WTC11 (cell line): ENCODE measurements at regions not wholly inside any gene's neighbourhood (a gene's known extent, or its start where the extent isn't known, plus 50 kb on each side); places are given as distances from the start of the nearest gene placed in this dataset.

ENCODE experiments used
- ATF3 ChIP-seq: sonication (generic); formaldehyde crosslinking; conservative IDR thresholded peaks from 2 replicates; pipeline ENCODE4 v1.8.1; 2022; ENCODE audit warnings: mild to moderate bottlenecking, missing genetic modification reagents
- CBFB ChIP-seq: sonication (generic); formaldehyde crosslinking; IDR thresholded peaks from 2 replicates; pipeline ENCODE4 v1.8.1; 2022; ENCODE audit warnings: mild to moderate bottlenecking, low read depth, missing genetic modification reagents
- JUN ChIP-seq: sonication (generic); formaldehyde crosslinking; IDR thresholded peaks from 2 replicates; pipeline ENCODE4 v1.8.0; 2023; ENCODE audit warnings: mild to moderate bottlenecking, missing genetic modification reagents
- MAX ChIP-seq: sonication (generic); formaldehyde crosslinking; IDR thresholded peaks from 2 replicates; pipeline ENCODE4 v1.8.0; 2022; ENCODE audit warnings: mild to moderate bottlenecking, missing genetic modification reagents
- ZNF423 ChIP-seq: fragments of 250-450 bp; sonication (Bioruptor Pico); IDR thresholded peaks from 2 replicates; pipeline ENCODE4 v2.1.2; 2022; ENCODE audit warnings: mild to moderate bottlenecking, moderate library complexity
- TF ChIP-seq, protein P1 (sequence below): fragments of 200-600 bp; IDR thresholded peaks from 2 replicates; pipeline ENCODE4 v1.8.0; 2022; ENCODE audit warnings: antibody characterized with exemption
- TF ChIP-seq, protein P2 (sequence below): sonication (generic); formaldehyde crosslinking; IDR thresholded peaks from 2 replicates; pipeline ENCODE4 v1.8.0; 2023; ENCODE audit warnings: missing genetic modification reagents

- TF ChIP-seq, protein P1, sequence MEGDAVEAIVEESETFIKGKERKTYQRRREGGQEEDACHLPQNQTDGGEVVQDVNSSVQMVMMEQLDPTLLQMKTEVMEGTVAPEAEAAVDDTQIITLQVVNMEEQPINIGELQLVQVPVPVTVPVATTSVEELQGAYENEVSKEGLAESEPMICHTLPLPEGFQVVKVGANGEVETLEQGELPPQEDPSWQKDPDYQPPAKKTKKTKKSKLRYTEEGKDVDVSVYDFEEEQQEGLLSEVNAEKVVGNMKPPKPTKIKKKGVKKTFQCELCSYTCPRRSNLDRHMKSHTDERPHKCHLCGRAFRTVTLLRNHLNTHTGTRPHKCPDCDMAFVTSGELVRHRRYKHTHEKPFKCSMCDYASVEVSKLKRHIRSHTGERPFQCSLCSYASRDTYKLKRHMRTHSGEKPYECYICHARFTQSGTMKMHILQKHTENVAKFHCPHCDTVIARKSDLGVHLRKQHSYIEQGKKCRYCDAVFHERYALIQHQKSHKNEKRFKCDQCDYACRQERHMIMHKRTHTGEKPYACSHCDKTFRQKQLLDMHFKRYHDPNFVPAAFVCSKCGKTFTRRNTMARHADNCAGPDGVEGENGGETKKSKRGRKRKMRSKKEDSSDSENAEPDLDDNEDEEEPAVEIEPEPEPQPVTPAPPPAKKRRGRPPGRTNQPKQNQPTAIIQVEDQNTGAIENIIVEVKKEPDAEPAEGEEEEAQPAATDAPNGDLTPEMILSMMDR = no peak
- TF ChIP-seq MAX = no peak
- TF ChIP-seq CBFB (CRISPR knock-in tag) = no peak
- TF ChIP-seq ATF3 (CRISPR knock-in tag) = no peak
- TF ChIP-seq JUN (CRISPR knock-in tag) = no peak
- TF ChIP-seq, protein P2, sequence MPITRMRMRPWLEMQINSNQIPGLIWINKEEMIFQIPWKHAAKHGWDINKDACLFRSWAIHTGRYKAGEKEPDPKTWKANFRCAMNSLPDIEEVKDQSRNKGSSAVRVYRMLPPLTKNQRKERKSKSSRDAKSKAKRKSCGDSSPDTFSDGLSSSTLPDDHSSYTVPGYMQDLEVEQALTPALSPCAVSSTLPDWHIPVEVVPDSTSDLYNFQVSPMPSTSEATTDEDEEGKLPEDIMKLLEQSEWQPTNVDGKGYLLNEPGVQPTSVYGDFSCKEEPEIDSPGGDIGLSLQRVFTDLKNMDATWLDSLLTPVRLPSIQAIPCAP = no peak
- TF ChIP-seq ZNF423 (CRISPR knock-in tag) = no peak
Observed at GRCh38 chr2:8134985-8135682, 546.7 kb upstream of the ID2 start.
